Activated CD4-positive, alpha-beta T cell treated with anti-CD3 and anti-CD28 coated beads for 1 hour (primary cell): ENCODE measurements at regions not wholly inside any gene's neighbourhood (a gene's known extent, or its start where the extent isn't known, plus 50 kb on each side); places are given as distances from the start of the nearest gene placed in this dataset.

Source experiments
- DNase-seq: peaks from one replicate; pipeline ENCODE4 v3.0.0-alpha.2; 2020

GRCh38 chr2:147709655-147710054 is 135.2 kb upstream of the ACVR2A start:
- no peak for DNase-seq

GRCh38 chr2:147703171-147703570 is 141.7 kb upstream of the ACVR2A start:
- DNase-seq, result no peak

GRCh38 chr2:147698166-147698565 is 146.7 kb upstream of the ACVR2A start:
- no peak for DNase-seq

GRCh38 chr2:147696426-147696825 is 148.4 kb upstream of the ACVR2A start:
- no peak for DNase-seq

GRCh38 chr2:147689220-147689909 is 155.5 kb upstream of the ACVR2A start:
- no peak for DNase-seq

GRCh38 chr2:147688242-147688641 is 156.6 kb upstream of the ACVR2A start:
- no peak for DNase-seq

- no peak for DNase-seq
Measured at GRCh38 chr2:147686365-147686764, 158.5 kb upstream of the ACVR2A start.

GRCh38 chr2:147684903-147685302 is 159.9 kb upstream of the ACVR2A start:
- no peak for DNase-seq

GRCh38 chr2:147683380-147683779 is 161.4 kb upstream of the ACVR2A start:
- DNase-seq, result no peak

- DNase-seq, result no peak
Measured at GRCh38 chr2:147681093-147681492, 163.7 kb upstream of the ACVR2A start.

GRCh38 chr2:147679955-147680531 is 164.8 kb upstream of the ACVR2A start:
- no peak for DNase-seq

GRCh38 chr2:147679191-147679954 is 165.5 kb upstream of the ACVR2A start:
- no peak for DNase-seq

- no peak for DNase-seq
Measured at GRCh38 chr2:147665105-147665504, 179.7 kb upstream of the ACVR2A start.

GRCh38 chr2:147663962-147664361 is 180.9 kb upstream of the ACVR2A start:
- DNase-seq, result no peak

GRCh38 chr2:147663153-147663961 is 181.5 kb upstream of the ACVR2A start:
- no peak for DNase-seq

- no peak for DNase-seq
Measured at GRCh38 chr2:147662221-147662620, 182.6 kb upstream of the ACVR2A start.

GRCh38 chr2:147660680-147661079 is 184.1 kb upstream of the ACVR2A start:
- DNase-seq, result no peak

GRCh38 chr2:147659051-147659450 is 185.8 kb upstream of the ACVR2A start:
- DNase-seq, result no peak

- no peak for DNase-seq
Measured at GRCh38 chr2:147657086-147658000, 187.5 kb upstream of the ACVR2A start.

- DNase-seq, result no peak
Measured at GRCh38 chr2:147649998-147650397, 194.8 kb upstream of the ACVR2A start.

GRCh38 chr2:147649286-147649685 is 195.5 kb upstream of the ACVR2A start:
- no peak for DNase-seq

- DNase-seq, result no peak
Measured at GRCh38 chr2:147648471-147648870, 196.4 kb upstream of the ACVR2A start.
